Esophagus squamous epithelium (tissue), 5 donors: ENCODE measurements at regions not wholly inside any gene's neighbourhood (a gene's known extent, or its start where the extent isn't known, plus 50 kb on each side); places are given as distances from the start of the nearest gene placed in this dataset.

ENCODE experiments used
- DNase-seq: peaks from one replicate; lab custom pipeline; 2025; lab: John Stamatoyannopoulos, UW
- H3K27ac ChIP-seq, 4 donors: fragments of 200-600 bp; sonication (generic); one replicate each; pipeline ENCODE4 v1.5.1; 2016 to 2019; ENCODE audit warnings: mild to moderate bottlenecking in 1 of 4
- H3K27me3 ChIP-seq, 4 donors: fragments of 200-600 bp; sonication (generic); 1 replicate in 3 of 4; 2 replicates in 1 of 4; pipeline versions ENCODE4 v1.5.1 to v1.6.0; 2017 to 2021; ENCODE audit warnings: antibody characterized with exemption in 1 of 4
- H3K36me3 ChIP-seq, 3 donors: fragments of 200-600 bp; sonication (generic); one replicate each; pipeline ENCODE4 v1.5.1; 2016 to 2019
- H3K4me1 ChIP-seq, 3 donors: fragments of 200-600 bp; sonication (generic); one replicate each; pipeline ENCODE4 v1.5.1; 2017 to 2019
- H3K4me3 ChIP-seq, 4 donors: fragments of 200-600 bp; sonication (generic); 1 replicate in 3 of 4; 2 replicates in 1 of 4; pipeline ENCODE4 v1.5.1; 2016 to 2019; ENCODE audit warnings: mild to moderate bottlenecking in 2 of 4, moderate library complexity in 1 of 4
- H3K9me3 ChIP-seq, 3 donors: fragments of 200-600 bp; sonication (generic); one replicate each; pipeline ENCODE4 v1.5.1; 2016 to 2019
- POLR2A ChIP-seq, 4 donors: fragments of 450-650 bp; IDR thresholded peaks; one replicate each; pipeline ENCODE4 v1.6.1; 2017; ENCODE audit warnings: antibody characterized with exemption in 4 of 4, mild to moderate bottlenecking in 4 of 4, moderate library complexity in 3 of 4
- WGBS, 2 donors: methylation state at CpG; one replicate each; pipeline ENCODE4 v1.1.5; 2018; 5-methylcytosine and 5-hydroxymethylcytosine counted together
- intact Hi-C: fragments of 100-400 bp; cut with DNase I; formaldehyde crosslinking; loops from one replicate; pipeline ENCODE4 v1.15.0; 2022
- TF ChIP-seq, protein P1 (sequence below), 6 experiments: fragments of 450-650 bp in 4 of 6; fragments of 200-600 bp in 2 of 6; sonication (generic) in 2 of 6; IDR thresholded peaks; one replicate each; pipeline ENCODE4 v1.5.1; 2016 to 2019; ENCODE audit warnings: antibody characterized with exemption in 6 of 6, mild to moderate bottlenecking in 4 of 6, moderate library complexity in 4 of 6
- donor health status: DM: yes; HTN: yes; CAD: no.

DNA sequence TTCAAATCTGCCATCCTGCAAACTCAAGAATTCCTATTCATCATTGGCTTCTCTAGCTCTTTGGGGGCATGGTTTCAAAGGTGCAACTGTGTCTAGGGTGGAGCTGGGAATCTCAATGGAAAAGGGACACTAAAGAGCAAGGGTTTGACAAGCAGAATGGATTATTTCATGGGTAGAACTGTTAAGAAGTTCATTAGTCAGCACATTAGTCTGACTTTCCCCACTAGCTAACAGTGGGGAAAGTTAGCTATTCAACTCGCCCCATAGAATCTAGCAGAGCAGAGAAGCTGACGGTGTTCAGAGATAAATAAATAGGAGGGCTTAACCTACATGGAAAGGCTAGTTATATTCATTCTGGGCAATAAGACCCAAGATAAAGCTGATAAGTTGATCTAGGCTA lies 153.9 kb downstream of the EMP1 start:
- 66 to 84% methylated on average over 2 of the region's 2 CpGs for WGBS, 2 donors
- no peaks in the 10 kb centered on the region for H3K27me3 ChIP-seq
- H3K27ac ChIP-seq = no peak overlapping the region
- no peak for DNase-seq
- H3K4me3 ChIP-seq = no peak overlapping the region
- intact Hi-C loops = no loop called here
- H3K4me1 ChIP-seq = no peaks in the 10 kb centered on the region
- TF ChIP-seq POLR2A (IDR thresholded peaks at IDR 0.05) = no peak
- TF ChIP-seq, protein P1, sequence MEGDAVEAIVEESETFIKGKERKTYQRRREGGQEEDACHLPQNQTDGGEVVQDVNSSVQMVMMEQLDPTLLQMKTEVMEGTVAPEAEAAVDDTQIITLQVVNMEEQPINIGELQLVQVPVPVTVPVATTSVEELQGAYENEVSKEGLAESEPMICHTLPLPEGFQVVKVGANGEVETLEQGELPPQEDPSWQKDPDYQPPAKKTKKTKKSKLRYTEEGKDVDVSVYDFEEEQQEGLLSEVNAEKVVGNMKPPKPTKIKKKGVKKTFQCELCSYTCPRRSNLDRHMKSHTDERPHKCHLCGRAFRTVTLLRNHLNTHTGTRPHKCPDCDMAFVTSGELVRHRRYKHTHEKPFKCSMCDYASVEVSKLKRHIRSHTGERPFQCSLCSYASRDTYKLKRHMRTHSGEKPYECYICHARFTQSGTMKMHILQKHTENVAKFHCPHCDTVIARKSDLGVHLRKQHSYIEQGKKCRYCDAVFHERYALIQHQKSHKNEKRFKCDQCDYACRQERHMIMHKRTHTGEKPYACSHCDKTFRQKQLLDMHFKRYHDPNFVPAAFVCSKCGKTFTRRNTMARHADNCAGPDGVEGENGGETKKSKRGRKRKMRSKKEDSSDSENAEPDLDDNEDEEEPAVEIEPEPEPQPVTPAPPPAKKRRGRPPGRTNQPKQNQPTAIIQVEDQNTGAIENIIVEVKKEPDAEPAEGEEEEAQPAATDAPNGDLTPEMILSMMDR (IDR thresholded peaks at IDR 0.05) = no peak
- no peaks in the 10 kb centered on the region for H3K9me3 ChIP-seq
- no peaks in the 10 kb centered on the region for H3K36me3 ChIP-seq

DNA sequence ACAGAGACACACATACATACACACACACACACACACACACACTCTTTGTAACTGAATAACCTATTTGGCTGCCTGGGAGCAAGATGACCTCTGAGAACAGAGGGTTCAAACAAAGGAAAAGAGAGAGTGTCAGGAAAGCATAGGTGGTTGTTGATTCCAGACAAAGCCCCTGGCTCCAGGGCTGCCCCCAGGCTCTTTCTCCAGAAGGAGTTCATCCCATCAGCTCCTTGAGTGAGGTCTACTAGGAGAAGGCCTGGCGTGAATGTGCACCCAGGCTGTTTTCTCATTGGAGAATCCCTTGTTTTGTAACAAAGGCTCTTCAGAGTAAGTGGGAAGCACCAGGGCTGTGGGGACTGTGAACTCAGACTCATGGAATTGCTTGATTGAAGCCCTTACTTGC lies 151.9 kb downstream of the EMP1 start:
- Histone ChIP-seq H3K27ac (no peak overlapping the region), H3K9me3 (no peaks in the 10 kb centered on the region), H3K27me3 (no peaks in the 10 kb centered on the region), H3K4me3 (no peak overlapping the region), H3K36me3 (no peaks in the 10 kb centered on the region), H3K4me1 (no peaks in the 10 kb centered on the region)
- intact Hi-C loops = no loop called here
- DNase-seq = no peak
- WGBS, 2 donors = 70 to 86% methylated on average over 1 of the region's 1 CpG
- TF ChIP-seq, protein P1 (IDR thresholded peaks at IDR 0.05) = no peak
- TF ChIP-seq POLR2A (IDR thresholded peaks at IDR 0.05) = no peak

DNA sequence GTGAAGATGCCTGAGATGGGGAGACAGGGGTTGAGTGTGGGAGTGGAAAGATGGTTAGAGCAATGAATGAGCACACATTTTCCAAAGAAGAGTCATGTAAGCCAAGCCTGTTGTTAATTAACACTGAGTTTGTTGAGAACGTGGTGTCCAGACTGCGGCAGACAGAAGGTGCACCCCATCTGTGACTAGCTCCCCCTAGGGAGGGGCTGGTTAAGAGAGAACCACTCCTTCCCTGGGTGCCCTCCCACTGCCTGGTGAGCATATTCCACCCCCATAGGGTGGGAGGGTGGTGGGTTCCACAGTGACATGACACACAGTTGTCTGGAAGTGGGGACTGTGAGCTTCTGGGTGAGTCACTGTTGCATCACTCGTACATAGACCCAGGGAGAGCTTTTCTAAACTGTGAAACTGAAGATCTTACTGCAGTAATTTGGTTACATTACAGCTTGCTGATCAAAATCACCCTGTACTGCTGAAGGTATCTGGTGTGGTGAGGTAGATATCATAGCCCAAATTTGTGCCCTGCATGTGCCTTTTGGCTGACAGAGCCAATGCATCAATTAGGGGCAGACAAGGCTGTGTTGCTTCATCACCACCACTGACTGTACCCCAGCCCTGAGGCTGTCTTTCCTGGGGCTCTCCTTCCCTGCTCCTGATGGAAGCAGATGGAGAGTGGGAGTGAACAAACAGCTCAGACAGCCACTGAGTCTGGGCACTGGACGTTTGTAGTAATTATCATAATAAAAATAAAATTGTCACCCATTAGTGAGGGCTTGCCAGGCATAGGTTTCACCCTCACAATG lies 150.9 kb downstream of the EMP1 start:
- Histone ChIP-seq H3K4me1 (no peaks in the 10 kb centered on the region), H3K27me3 (no peaks in the 10 kb centered on the region), H3K36me3 (no peaks in the 10 kb centered on the region), H3K4me3 (no peak overlapping the region), H3K27ac (no peak overlapping the region), H3K9me3 (no peaks in the 10 kb centered on the region)
- WGBS, 2 donors = 30 to 44% methylated on average over 3 to 4 of the region's 4 CpGs
- intact Hi-C loops = no loop called here
- TF ChIP-seq, protein P1 (IDR thresholded peaks at IDR 0.05) = no peak
- TF ChIP-seq POLR2A (IDR thresholded peaks at IDR 0.05) = no peak
- no peak for DNase-seq

DNA sequence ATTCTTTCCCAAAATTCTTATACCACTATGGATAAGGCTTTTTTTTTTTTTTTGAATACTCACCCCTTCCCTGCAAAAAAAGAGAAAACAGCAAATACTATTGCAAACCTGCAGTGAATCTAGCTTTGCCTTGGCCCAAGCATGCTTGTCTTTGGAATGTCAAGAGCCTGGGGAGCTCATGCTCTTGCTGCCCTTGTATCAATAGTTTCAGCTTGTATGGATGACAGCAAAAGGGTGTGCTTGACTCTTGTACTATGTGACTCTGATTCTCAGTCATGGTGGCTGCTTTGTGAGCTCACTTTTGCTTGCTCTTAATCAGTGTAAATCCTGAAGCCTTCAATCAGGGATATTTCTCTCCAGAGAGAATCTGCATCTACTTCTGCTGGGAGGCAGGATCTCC lies 149.2 kb downstream of the EMP1 start:
- Histone ChIP-seq H3K4me3 (no peak overlapping the region), H3K36me3 (no peaks in the 10 kb centered on the region), H3K27ac (no peak overlapping the region), H3K4me1 (no peaks in the 10 kb centered on the region), H3K9me3 (no peaks in the 10 kb centered on the region), H3K27me3 (no peaks in the 10 kb centered on the region)
- no peak for DNase-seq
- intact Hi-C loops = no loop called here
- no peak for TF ChIP-seq POLR2A (IDR thresholded peaks at IDR 0.05)
- TF ChIP-seq, protein P1 (IDR thresholded peaks at IDR 0.05) = no peak

DNA sequence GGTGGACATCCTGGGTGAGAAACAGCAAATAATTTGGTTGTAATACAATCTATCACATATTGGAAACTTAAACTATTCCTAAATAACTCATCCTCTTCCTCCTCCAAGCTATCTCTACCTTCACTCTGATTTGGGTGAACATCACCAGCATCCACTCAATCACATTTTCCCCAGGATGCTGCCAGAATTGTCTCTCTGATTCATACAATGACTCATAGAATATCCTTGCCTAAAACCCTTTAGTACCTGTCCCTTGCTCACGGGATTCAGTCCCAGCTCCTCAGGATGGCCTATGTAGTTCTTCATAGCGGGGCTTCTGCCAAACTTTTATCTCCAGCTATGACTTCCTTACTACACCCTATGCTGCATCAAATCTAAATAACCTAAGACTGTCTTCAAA lies 146.8 kb downstream of the EMP1 start:
- no peak overlapping the region for H3K4me3 ChIP-seq
- WGBS, 2 donors = 31 to 46% methylated on average over 2 of the region's 2 CpGs
- H3K9me3 ChIP-seq = no peaks in the 10 kb centered on the region
- H3K27ac ChIP-seq = no peak overlapping the region
- intact Hi-C loops = no loop called here
- no peaks in the 10 kb centered on the region for H3K36me3 ChIP-seq
- no peaks in the 10 kb centered on the region for H3K27me3 ChIP-seq
- no peak for DNase-seq
- TF ChIP-seq POLR2A (IDR thresholded peaks at IDR 0.05) = no peak
- TF ChIP-seq, protein P1 (IDR thresholded peaks at IDR 0.05) = no peak
- peaks cover 0 to 19% (median 0%) of the 10 kb centered on the region in 3 donors for H3K4me1 ChIP-seq
